ENCODE measurements at regions not wholly inside any gene's neighbourhood (a gene's known extent, or its start where the extent isn't known, plus 50 kb on each side); places are given as distances from the start of the nearest gene placed in this dataset.

DNA sequence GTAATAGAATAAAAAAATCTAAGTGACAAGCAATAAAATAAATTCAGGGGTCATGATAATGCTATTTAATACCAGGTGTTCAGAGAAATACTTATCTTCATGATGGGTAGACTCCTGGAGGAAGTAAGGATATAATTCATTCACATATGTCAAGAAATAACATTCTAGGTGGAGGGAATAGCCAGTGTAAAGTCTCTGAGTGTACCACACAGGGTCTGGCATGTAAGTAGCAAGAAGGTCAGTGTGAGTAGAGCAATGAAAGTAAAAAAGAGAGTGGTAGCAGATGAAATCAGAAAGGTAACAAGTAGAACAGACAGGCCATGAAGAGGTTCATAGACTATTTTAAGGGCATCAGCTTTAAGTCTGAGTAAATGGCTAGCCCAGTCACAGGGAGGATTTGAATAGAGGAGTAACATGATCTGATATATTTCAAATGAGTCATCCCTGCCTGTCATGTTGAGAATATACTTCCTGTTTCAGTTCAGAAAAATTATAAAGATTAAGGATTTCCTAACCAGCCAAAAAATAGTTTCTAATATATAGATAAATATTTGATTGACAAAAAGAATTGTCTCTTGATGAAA lies 519.9 kb downstream of the C12orf50 start:
- ATAC-seq (no peak), DNase-seq (no peak)
- no peaks in the 10 kb centered on the region for H3K9me3 ChIP-seq
- no peak overlapping the region for H3K4me3 ChIP-seq
- H3K27ac ChIP-seq: no peak overlapping the region
- TF ChIP-seq POLR2A (IDR thresholded peaks at IDR 0.05): no peak
- TF ChIP-seq, protein P1, sequence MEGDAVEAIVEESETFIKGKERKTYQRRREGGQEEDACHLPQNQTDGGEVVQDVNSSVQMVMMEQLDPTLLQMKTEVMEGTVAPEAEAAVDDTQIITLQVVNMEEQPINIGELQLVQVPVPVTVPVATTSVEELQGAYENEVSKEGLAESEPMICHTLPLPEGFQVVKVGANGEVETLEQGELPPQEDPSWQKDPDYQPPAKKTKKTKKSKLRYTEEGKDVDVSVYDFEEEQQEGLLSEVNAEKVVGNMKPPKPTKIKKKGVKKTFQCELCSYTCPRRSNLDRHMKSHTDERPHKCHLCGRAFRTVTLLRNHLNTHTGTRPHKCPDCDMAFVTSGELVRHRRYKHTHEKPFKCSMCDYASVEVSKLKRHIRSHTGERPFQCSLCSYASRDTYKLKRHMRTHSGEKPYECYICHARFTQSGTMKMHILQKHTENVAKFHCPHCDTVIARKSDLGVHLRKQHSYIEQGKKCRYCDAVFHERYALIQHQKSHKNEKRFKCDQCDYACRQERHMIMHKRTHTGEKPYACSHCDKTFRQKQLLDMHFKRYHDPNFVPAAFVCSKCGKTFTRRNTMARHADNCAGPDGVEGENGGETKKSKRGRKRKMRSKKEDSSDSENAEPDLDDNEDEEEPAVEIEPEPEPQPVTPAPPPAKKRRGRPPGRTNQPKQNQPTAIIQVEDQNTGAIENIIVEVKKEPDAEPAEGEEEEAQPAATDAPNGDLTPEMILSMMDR (IDR thresholded peaks at IDR 0.05): no peak
- no peaks in the 10 kb centered on the region for H3K27me3 ChIP-seq
- H3K4me1 ChIP-seq: no peaks in the 10 kb centered on the region
- intact Hi-C loops (cut with DNase I): no loop called here
- H3K36me3 ChIP-seq: no peaks in the 10 kb centered on the region

DNA sequence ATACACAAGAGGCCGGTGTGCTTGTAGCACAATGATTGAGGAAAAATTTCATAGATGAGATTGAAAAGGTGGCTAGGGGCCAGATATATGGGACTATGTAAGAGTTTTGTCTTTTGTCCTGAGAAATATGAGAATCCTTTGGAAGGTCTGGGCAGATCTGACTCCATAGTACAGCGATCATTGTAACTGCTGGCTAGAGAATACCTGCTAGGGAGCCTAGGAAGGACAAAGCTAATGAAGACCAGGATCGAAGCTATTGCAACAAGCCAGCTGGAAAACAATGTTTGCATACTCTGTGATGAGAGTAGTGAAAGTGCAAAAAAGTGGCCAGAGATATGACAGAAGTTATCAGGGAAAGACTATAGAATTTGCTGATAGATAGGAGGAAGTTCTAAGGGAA lies 537.6 kb downstream of the C12orf50 start:
- no peak overlapping the region for H3K27ac ChIP-seq
- H3K4me3 ChIP-seq: no peak overlapping the region
- TF ChIP-seq, protein P1 (IDR thresholded peaks at IDR 0.05): no peak
- no peak for TF ChIP-seq POLR2A (IDR thresholded peaks at IDR 0.05)
- ATAC-seq (peak; percentile 72 to 85 (median 79)), DNase-seq (no peak)
- peaks cover 0 to 14% (median 0%) of the 10 kb centered on the region in 4 donors for H3K4me1 ChIP-seq
- H3K9me3 ChIP-seq: no peaks in the 10 kb centered on the region
- 55% methylated on average over 3 of the region's 3 CpGs for WGBS (ENCODE audit: insufficient coverage, low coverage, low lambda C conversion rate, missing lambda C conversion rate)
- H3K27me3 ChIP-seq: no peaks in the 10 kb centered on the region
- intact Hi-C loops (cut with DNase I): no loop called here
- H3K36me3 ChIP-seq: no peaks in the 10 kb centered on the region

DNA sequence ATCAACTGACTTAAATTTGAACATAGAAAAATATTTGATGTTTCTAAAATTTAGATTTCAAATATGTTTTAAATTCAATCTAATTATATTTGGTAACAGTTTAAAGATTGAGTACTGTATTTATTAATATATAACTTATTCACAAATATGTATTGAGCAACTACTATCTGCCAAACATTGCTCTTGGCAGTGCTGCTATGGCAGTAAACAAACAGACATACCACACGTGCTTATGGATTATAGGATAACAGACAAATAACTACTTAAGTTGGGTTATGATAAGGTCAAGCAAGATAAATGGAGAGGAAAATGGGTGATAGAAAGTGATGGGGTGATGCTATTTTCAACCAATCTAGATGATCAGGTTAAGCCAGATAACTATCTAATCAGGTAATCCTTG lies 538.1 kb downstream of the C12orf50 start:
- H3K4me1 ChIP-seq: peaks cover 0 to 14% (median 0%) of the 10 kb centered on the region in 4 donors
- H3K27me3 ChIP-seq: no peaks in the 10 kb centered on the region
- H3K36me3 ChIP-seq: no peaks in the 10 kb centered on the region
- intact Hi-C loops (cut with DNase I): no loop called here
- 32% methylated on average over 1 of the region's 1 CpG for WGBS (ENCODE audit: insufficient coverage, low coverage, low lambda C conversion rate, missing lambda C conversion rate)
- H3K9me3 ChIP-seq: no peaks in the 10 kb centered on the region
- H3K27ac ChIP-seq: no peak overlapping the region
- DNase-seq: no peak
- H3K4me3 ChIP-seq: no peak overlapping the region
- TF ChIP-seq, protein P1 (IDR thresholded peaks at IDR 0.05): no peak
- no peak for TF ChIP-seq POLR2A (IDR thresholded peaks at IDR 0.05)
- ATAC-seq: peak in 2 of 4 donors; percentile 44 to 62

DNA sequence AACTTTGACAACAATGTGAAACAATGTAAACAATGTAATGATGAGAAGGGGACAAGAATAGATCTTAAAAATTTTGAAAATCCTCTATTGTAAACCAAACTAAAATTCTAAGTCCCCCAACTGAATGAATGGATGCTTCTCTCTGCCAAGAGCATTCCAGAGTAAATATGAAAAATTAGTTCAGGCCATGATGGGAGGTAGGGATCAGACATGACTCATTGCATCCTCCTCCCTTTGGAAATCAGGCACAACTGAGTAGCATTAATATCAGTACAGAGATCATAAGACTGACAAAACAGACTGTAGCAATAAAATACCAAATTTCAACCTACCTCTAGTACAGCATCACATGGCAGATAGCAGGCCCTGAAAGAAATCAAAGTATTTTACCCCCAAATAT lies 559.9 kb downstream of the C12orf50 start:
- TF ChIP-seq, protein P1 (IDR thresholded peaks at IDR 0.05): no peak
- no peak for TF ChIP-seq POLR2A (IDR thresholded peaks at IDR 0.05)
- Histone ChIP-seq H3K27me3 (no peaks in the 10 kb centered on the region), H3K36me3 (no peaks in the 10 kb centered on the region), H3K27ac (no peak overlapping the region), H3K9me3 (no peaks in the 10 kb centered on the region), H3K4me3 (no peak overlapping the region), H3K4me1 (no peaks in the 10 kb centered on the region)
- ATAC-seq (no peak), DNase-seq (no peak)
- intact Hi-C loops (cut with DNase I): no loop called here

DNA sequence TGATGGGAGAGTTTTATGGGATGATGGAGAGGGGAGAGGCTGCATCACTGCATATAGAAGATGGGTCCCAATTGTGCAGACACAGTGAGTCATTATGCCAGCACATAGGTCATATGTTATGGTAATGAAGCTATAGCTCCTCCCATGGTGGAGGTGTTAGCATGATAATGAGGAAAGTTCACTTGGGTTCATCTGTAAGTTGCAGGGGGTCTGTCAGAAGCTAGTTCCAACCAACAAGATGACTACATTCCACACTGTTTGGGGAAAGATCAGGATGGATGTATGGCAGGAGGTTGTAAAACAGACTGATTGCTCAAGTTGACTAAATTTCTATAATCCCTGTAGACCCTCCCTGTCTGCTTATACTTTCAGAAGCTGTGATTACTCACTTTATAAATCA lies 561.3 kb downstream of the C12orf50 start:
- H3K4me1 ChIP-seq: no peaks in the 10 kb centered on the region
- no peaks in the 10 kb centered on the region for H3K27me3 ChIP-seq
- no peak for ATAC-seq
- no peak for TF ChIP-seq POLR2A (IDR thresholded peaks at IDR 0.05)
- TF ChIP-seq, protein P1 (IDR thresholded peaks at IDR 0.05): no peak
- H3K36me3 ChIP-seq: no peaks in the 10 kb centered on the region
- H3K4me3 ChIP-seq: no peak overlapping the region
- intact Hi-C loops (cut with DNase I): no loop called here
- no peaks in the 10 kb centered on the region for H3K9me3 ChIP-seq
- no peak for DNase-seq
- H3K27ac ChIP-seq: no peak overlapping the region
